ENCODE measurements at regions not wholly inside any gene's neighbourhood (a gene's known extent, or its start where the extent isn't known, plus 50 kb on each side); places are given as distances from the start of the nearest gene placed in this dataset.
"Not testable (repeated sequence)": the region's sequence is repeated elsewhere in the genome, so short reads cannot be mapped to it uniquely, and the experiment has no call there.

DNA sequence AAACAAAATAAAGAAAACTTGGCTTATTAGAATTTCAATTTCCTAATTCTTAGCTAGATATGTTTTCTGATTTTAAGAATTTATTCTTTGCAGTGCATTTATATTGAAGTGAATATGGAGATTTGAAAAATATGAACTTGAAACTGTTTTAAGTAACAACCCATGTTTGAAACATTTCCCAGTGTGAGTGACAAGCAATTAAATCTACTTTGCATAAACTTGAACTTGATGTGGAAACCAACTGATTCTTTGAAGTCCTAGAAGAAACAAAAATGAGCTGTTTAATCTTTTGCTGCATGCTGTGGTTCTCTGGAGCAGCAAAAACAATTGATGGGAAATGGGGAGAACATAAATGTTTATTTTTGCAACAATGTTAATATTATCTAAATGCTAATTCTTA, 430.2 kb downstream of the ARL4A start:
- Mint-ChIP-seq H3K27me3 (ENCODE audit: low read depth) (peaks cover 4% of the 10 kb centered on the region), H3K9me3 (peaks cover 20% of the 10 kb centered on the region), H3K36me3 (ENCODE audit: low read depth) (no peaks in the 10 kb centered on the region), H3K27ac (no peak overlapping the region), H3K4me3 (no peak overlapping the region), H3K4me1 (peaks cover 26% of the 10 kb centered on the region)
- TF ChIP-seq CTCF (IDR thresholded peaks at IDR 0.05; ENCODE audit: unreplicated experiment in 3 of 3) = no peak

DNA sequence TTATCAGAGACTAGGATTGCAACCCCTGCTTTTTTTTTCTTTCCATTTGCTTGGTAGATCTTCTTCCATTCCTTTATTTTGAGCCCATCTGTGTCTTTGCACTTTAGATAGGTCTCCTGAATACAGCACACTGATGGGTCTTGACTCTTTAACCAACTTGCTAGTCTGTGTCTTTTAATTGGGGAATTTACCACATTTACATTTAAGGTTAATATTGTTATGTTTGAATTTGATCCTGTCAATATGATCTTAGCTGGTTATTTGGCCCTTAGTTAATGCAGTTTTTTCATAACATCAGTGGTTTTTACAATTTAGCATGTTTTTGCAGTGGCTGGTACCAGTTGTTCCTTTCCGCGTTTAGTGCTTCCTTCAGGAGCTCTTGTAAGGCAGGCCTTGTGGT, 437.2 kb downstream of the ARL4A start:
- H3K9me3 Mint-ChIP-seq = peaks cover 42% of the 10 kb centered on the region
- H3K4me1 Mint-ChIP-seq; H3K4me3 Mint-ChIP-seq; H3K27ac Mint-ChIP-seq; H3K36me3 Mint-ChIP-seq (ENCODE audit: low read depth); H3K27me3 Mint-ChIP-seq (ENCODE audit: low read depth): not testable (repeated sequence)

DNA sequence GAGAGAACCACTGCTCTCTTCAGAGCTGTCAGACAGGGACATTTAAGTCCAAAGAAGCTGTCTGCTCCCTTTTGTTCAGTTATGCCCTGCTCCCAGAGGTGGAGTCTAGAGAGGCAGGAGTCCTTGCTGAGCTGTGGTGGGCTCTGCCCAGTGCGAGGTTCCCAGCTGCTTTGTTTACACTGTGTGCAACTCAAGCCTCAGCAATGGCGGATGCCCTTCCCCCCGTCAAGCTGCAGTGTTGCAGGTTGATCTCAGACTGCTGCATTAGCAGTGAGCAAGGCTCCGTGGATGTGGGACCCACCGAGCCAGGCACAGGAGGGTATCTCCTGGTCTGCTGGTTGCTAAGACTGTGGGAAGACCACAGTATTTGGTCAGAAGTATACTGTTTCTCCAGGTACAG, 438.9 kb downstream of the ARL4A start:
- no peaks in the 10 kb centered on the region for H3K4me1 Mint-ChIP-seq
- no peaks in the 10 kb centered on the region for H3K36me3 Mint-ChIP-seq (ENCODE audit: low read depth)
- no peak overlapping the region for H3K4me3 Mint-ChIP-seq
- H3K27me3 Mint-ChIP-seq (ENCODE audit: low read depth) = no peaks in the 10 kb centered on the region
- peaks cover 34% of the 10 kb centered on the region for H3K9me3 Mint-ChIP-seq
- no peak for TF ChIP-seq CTCF (IDR thresholded peaks at IDR 0.05; ENCODE audit: unreplicated experiment in 3 of 3)
- no peak overlapping the region for H3K27ac Mint-ChIP-seq

GRCh38 chr7:13130321-13130720, 442.9 kb downstream of the ARL4A start:
- H3K27ac Mint-ChIP-seq = no peak overlapping the region
- no peaks in the 10 kb centered on the region for H3K36me3 Mint-ChIP-seq (ENCODE audit: low read depth)
- H3K27me3 Mint-ChIP-seq (ENCODE audit: low read depth) = no peaks in the 10 kb centered on the region
- no peak overlapping the region for H3K4me3 Mint-ChIP-seq
- H3K4me1 Mint-ChIP-seq = no peaks in the 10 kb centered on the region
- peaks cover 4% of the 10 kb centered on the region for H3K9me3 Mint-ChIP-seq
- no peak for TF ChIP-seq CTCF (IDR thresholded peaks at IDR 0.05; ENCODE audit: unreplicated experiment in 3 of 3)

- not testable (repeated sequence) for H3K27ac Mint-ChIP-seq; H3K36me3 Mint-ChIP-seq (ENCODE audit: low read depth); H3K27me3 Mint-ChIP-seq (ENCODE audit: low read depth); H3K9me3 Mint-ChIP-seq; H3K4me1 Mint-ChIP-seq; H3K4me3 Mint-ChIP-seq
These were observed 443.5 kb downstream of the ARL4A start for GRCh38 chr7:13130906-13131305.

- H3K36me3 Mint-ChIP-seq (ENCODE audit: low read depth) = no peaks in the 10 kb centered on the region
- H3K9me3 Mint-ChIP-seq = peaks cover 6% of the 10 kb centered on the region
These were observed 444.9 kb downstream of the ARL4A start for GRCh38 chr7:13132314-13132713.

GRCh38 chr7:13136345-13136744, 448.9 kb downstream of the ARL4A start:
- H3K27ac Mint-ChIP-seq; H3K36me3 Mint-ChIP-seq (ENCODE audit: low read depth); H3K4me3 Mint-ChIP-seq; H3K4me1 Mint-ChIP-seq; H3K9me3 Mint-ChIP-seq; H3K27me3 Mint-ChIP-seq (ENCODE audit: low read depth): not testable (repeated sequence)

More at GRCh38 chr7:13132314-13132713, 444.9 kb downstream of the ARL4A start:
- no peak for TF ChIP-seq CTCF (IDR thresholded peaks at IDR 0.05; ENCODE audit: unreplicated experiment in 3 of 3)
- H3K4me3 Mint-ChIP-seq = no peak overlapping the region
- H3K27me3 Mint-ChIP-seq (ENCODE audit: low read depth) = no peaks in the 10 kb centered on the region
- H3K27ac Mint-ChIP-seq = no peak overlapping the region
- no peaks in the 10 kb centered on the region for H3K4me1 Mint-ChIP-seq

DNA sequence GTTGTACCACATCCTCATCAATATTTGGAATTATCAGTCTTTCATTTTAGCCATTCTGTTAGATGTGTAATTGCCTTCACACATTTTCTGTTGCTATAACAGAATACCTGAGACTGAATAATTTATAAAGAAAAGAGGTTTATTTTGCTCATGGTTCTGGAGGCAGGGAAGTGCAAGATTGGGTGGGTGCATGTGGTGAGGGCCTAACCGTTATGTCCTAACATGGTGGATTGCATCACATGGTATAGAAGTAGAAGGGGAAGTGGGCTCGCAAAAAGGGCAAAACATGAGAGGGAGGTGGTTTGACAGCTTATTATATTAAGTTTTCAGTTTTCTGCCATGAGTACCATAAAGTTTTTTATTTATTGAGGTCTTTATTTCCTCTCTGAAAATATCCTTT, 452.0 kb downstream of the ARL4A start:
- TF ChIP-seq CTCF (IDR thresholded peaks at IDR 0.05; ENCODE audit: unreplicated experiment in 3 of 3) = no peak
- H3K27ac Mint-ChIP-seq = no peak overlapping the region
- no peak overlapping the region for H3K4me3 Mint-ChIP-seq
- H3K36me3 Mint-ChIP-seq (ENCODE audit: low read depth) = no peaks in the 10 kb centered on the region
- peaks cover 10% of the 10 kb centered on the region for H3K4me1 Mint-ChIP-seq
- no peaks in the 10 kb centered on the region for H3K27me3 Mint-ChIP-seq (ENCODE audit: low read depth)
- peaks cover 6% of the 10 kb centered on the region for H3K9me3 Mint-ChIP-seq
